Left ventricle myocardium inferior (tissue), 1 donor: ENCODE measurements at regions not wholly inside any gene's neighbourhood (a gene's known extent, or its start where the extent isn't known, plus 50 kb on each side); places are given as distances from the start of the nearest gene placed in this dataset.

ENCODE experiments used
- DNase-seq: peaks from one replicate; pipeline ENCODE4 v3.0.0-alpha.2; 2020
- H3K27ac ChIP-seq: fragments of 200-600 bp; replicated peaks from 2 replicates; pipeline ENCODE4 v1.8.0; 2021
- H3K27me3 ChIP-seq: fragments of 200-600 bp; 2 replicates; pipeline ENCODE4 v1.8.0; 2021; ENCODE audit warnings: low read depth
- H3K36me3 ChIP-seq: fragments of 200-600 bp; 2 replicates; pipeline ENCODE4 v1.8.0; 2021
- H3K4me1 ChIP-seq: fragments of 200-600 bp; 2 replicates; pipeline ENCODE4 v1.8.0; 2021
- H3K4me3 ChIP-seq: fragments of 200-600 bp; 2 replicates; pipeline ENCODE4 v1.8.0; 2021; ENCODE audit warnings: mild to moderate bottlenecking, moderate library complexity
- H3K9me3 ChIP-seq: fragments of 200-600 bp; replicated peaks from 2 replicates; pipeline ENCODE4 v1.8.0; 2021
- intact Hi-C: fragments of 100-400 bp; cut with micrococcal nuclease; formaldehyde crosslinking; loops from one replicate; pipeline ENCODE4 v1.11.0; 2022
- TF ChIP-seq, protein P1 (sequence below): fragments of 200-600 bp; IDR thresholded peaks from 2 replicates; pipeline ENCODE4 v1.8.0; 2021; ENCODE audit warnings: antibody characterized with exemption, mild to moderate bottlenecking, borderline replicate concordance
- donor health status: DM: no; HTN: yes; CAD: no; lungs with severe emphysema.

GRCh38 chr7:114784746-114785145, 137.1 kb upstream of the MDFIC start:
- TF ChIP-seq, protein P1, sequence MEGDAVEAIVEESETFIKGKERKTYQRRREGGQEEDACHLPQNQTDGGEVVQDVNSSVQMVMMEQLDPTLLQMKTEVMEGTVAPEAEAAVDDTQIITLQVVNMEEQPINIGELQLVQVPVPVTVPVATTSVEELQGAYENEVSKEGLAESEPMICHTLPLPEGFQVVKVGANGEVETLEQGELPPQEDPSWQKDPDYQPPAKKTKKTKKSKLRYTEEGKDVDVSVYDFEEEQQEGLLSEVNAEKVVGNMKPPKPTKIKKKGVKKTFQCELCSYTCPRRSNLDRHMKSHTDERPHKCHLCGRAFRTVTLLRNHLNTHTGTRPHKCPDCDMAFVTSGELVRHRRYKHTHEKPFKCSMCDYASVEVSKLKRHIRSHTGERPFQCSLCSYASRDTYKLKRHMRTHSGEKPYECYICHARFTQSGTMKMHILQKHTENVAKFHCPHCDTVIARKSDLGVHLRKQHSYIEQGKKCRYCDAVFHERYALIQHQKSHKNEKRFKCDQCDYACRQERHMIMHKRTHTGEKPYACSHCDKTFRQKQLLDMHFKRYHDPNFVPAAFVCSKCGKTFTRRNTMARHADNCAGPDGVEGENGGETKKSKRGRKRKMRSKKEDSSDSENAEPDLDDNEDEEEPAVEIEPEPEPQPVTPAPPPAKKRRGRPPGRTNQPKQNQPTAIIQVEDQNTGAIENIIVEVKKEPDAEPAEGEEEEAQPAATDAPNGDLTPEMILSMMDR, result no peak
- no peaks in the 10 kb centered on the region for H3K36me3 ChIP-seq
- H3K27me3 ChIP-seq, result no peaks in the 10 kb centered on the region
- H3K4me1 ChIP-seq, result no peaks in the 10 kb centered on the region
- no peaks in the 10 kb centered on the region for H3K9me3 ChIP-seq
- intact Hi-C loops, result no loop called here
- H3K4me3 ChIP-seq, result no peak overlapping the region
- no peak for DNase-seq
- H3K27ac ChIP-seq, result no peak overlapping the region

GRCh38 chr7:114785496-114785895, 136.4 kb upstream of the MDFIC start:
- TF ChIP-seq, protein P1, result no peak
- no peaks in the 10 kb centered on the region for H3K27me3 ChIP-seq
- H3K36me3 ChIP-seq, result no peaks in the 10 kb centered on the region
- no peak for DNase-seq
- H3K4me3 ChIP-seq, result no peak overlapping the region
- intact Hi-C loops, result no loop called here
- H3K4me1 ChIP-seq, result no peaks in the 10 kb centered on the region
- no peak overlapping the region for H3K27ac ChIP-seq
- H3K9me3 ChIP-seq, result no peaks in the 10 kb centered on the region

GRCh38 chr7:114786455-114786854, 135.4 kb upstream of the MDFIC start:
- Histone ChIP-seq H3K4me3 (no peak overlapping the region), H3K9me3 (no peaks in the 10 kb centered on the region), H3K36me3 (no peaks in the 10 kb centered on the region), H3K27me3 (no peaks in the 10 kb centered on the region), H3K27ac (no peak overlapping the region), H3K4me1 (no peaks in the 10 kb centered on the region)
- TF ChIP-seq, protein P1, result no peak
- intact Hi-C loops, result no loop called here
- DNase-seq, result no peak

- intact Hi-C loops, result no loop called here
- no peaks in the 10 kb centered on the region for H3K9me3 ChIP-seq
- H3K4me3 ChIP-seq, result no peak overlapping the region
- no peak for DNase-seq
- no peaks in the 10 kb centered on the region for H3K27me3 ChIP-seq
- no peak overlapping the region for H3K27ac ChIP-seq
- H3K4me1 ChIP-seq, result no peaks in the 10 kb centered on the region
- TF ChIP-seq, protein P1, result no peak
- no peaks in the 10 kb centered on the region for H3K36me3 ChIP-seq
Observed at GRCh38 chr7:114787556-114787955, 134.3 kb upstream of the MDFIC start.

GRCh38 chr7:114788706-114789105, 133.2 kb upstream of the MDFIC start:
- H3K36me3 ChIP-seq, result no peaks in the 10 kb centered on the region
- intact Hi-C loops, result no loop called here
- no peaks in the 10 kb centered on the region for H3K27me3 ChIP-seq

More at GRCh38 chr7:114788706-114789105, 133.2 kb upstream of the MDFIC start:
- Histone ChIP-seq H3K9me3 (no peaks in the 10 kb centered on the region), H3K4me3 (no peak overlapping the region), H3K4me1 (no peaks in the 10 kb centered on the region), H3K27ac (no peak overlapping the region)
- DNase-seq, result no peak
- TF ChIP-seq, protein P1, result no peak
